Hematopoietic multipotent progenitor cell treated with erythropoietin and hydrocortisone succinate and interleukin-3 and kit ligand, for 17 days (in vitro differentiated cells): ENCODE measurements at regions not wholly inside any gene's neighbourhood (a gene's known extent, or its start where the extent isn't known, plus 50 kb on each side); places are given as distances from the start of the nearest gene placed in this dataset.

ENCODE experiments used
- DNase-seq: peaks from one replicate; pipeline ENCODE4 v3.0.0-alpha.2; 2015; ENCODE audit warnings: low spot score

- no peak for DNase-seq
Observed at GRCh38 chr10:83165265-83165664, 974.0 kb upstream of the GHITM start.

- DNase-seq = no peak
Observed at GRCh38 chr10:83166344-83166743, 973.0 kb upstream of the GHITM start.

GRCh38 chr10:83167081-83167480, 972.2 kb upstream of the GHITM start:
- DNase-seq = no peak

GRCh38 chr10:83176901-83177300, 962.4 kb upstream of the GHITM start:
- DNase-seq = no peak

DNA sequence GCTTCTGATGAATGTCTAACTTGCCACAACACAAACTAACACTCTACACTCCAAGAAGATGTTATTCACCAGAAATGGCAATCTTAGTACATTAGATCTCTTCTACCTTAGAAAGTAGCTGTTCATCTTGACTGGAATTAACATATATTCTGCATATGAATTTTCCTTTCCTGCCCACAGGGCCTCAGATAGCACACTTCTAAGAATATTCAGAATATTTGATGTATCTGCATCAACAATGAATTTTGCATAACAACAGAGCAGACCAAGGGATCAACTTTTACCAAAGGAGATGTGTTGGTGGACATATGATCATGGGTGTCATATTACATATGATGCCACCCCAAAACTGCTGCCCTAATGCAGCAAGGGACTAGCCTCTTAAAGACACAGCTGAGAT, 960.8 kb upstream of the GHITM start:
- DNase-seq = no peak

- no peak for DNase-seq
Observed at GRCh38 chr10:83179371-83179770, 959.9 kb upstream of the GHITM start.

GRCh38 chr10:83182076-83182475, 957.2 kb upstream of the GHITM start:
- no peak for DNase-seq

DNA sequence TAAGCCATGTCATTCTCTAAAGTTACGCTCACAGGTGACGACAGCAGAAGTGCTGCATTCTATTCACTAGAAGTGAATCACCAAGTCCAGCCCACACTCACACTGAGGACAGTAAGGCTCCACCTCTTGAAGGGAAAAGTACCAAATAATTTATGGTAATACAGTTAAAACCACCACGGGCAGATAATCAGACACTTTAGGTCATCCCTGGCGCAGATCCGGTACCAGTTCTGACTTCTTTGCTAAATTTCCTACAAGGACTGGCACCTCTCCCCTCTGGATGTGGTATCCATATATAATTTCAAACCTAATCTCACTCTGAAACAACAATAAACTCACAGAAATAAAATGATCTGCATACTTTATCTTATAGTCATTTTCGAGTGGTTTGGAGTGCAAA, 954.7 kb upstream of the GHITM start:
- DNase-seq = no peak

DNA sequence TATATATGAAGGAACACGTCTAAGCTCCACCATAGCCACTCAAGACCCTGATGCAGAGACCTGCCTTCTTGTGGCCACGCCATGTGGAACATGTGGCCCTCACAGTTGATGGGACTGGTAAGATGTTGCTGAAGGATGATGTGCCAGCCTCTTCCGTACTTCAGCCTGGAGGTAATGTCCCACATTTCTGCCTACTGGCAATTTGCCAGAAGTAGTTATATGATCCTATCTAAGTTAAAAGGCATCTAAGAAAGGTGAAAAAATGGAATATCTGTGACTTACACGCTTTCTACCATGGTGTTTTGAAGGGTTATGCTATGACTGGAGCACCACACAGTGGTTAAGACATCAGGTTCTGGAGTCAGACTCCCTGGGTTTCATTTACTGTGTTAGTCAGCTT, 948.7 kb upstream of the GHITM start:
- no peak for DNase-seq

DNA sequence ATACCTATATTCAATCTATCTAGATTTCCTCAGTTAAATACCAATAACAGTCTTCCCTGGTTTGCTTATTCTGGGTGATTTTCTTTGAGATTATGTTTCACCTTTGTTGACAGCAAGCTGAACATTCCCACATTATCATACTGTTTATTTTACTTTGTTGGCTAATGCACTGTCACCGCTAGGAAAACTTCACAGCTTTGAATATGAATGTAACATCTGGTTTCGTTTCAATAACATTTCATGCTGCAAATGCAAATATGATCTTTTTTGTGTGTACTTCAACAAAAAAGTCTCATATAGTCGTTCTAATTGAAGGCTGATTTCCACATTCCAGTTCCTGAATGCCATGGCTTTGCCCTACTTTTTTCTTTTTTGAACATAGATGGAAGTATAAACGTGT, 946.3 kb upstream of the GHITM start:
- no peak for DNase-seq

DNA sequence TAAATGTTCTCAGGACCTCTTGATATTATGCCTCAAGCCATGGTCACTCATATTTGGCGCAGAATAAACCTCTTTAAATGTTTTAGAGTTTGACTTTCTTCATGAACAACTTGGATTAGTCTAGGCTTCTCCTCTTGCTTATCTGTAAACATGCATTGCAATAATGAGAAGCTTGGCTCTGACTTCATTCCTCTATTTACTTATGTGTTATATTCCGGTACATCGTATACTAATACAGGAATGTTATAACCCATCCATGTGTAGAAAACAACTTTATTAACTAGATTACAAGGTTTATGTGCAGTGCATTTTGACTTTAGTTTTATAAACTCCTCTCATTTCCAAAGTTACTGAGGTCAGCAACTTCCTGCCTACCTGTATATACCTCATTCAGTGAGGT, 944.3 kb upstream of the GHITM start:
- no peak for DNase-seq

DNA sequence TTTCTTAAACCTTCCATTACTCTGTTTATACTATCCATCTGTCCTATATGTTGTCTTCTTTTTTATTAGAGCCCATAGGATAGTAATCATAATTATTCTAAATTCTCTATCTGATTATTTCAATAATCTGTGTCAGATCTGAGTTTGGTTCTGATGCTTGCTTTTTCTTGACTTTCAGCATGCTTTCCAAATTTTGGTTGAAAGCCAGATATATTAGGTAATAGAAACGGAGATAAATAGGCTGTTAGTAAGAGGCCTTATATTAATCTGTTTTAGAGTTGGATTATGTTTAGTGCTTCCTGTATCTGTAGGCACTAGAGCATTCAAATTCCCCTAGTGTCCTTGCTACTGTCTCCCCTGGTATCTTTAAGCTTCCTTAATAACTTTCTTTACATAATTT, 939.9 kb upstream of the GHITM start:
- DNase-seq = no peak

DNA sequence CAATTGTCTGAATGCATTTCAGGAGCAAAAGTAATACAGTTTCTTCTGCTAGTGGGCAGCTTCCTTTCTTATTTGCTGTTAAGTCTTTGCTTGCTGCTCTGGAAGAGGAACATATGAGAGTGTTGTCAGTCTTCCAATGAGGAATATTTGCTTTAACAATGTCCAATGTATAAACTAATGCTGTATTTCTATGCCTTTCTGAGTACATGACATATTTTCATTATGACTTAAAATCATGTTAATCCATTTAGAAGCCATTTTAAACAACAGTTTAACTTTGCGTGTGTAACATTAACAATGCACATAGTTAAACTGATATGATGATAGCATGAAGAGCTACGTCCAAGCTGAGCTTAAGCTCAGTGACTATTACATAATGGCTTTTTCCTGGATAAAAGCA, 933.4 kb upstream of the GHITM start:
- DNase-seq = no peak

GRCh38 chr10:83212632-83213334, 926.5 kb upstream of the GHITM start:
- DNase-seq = no peak

- DNase-seq = no peak
Observed at GRCh38 chr10:83214136-83214535, 925.2 kb upstream of the GHITM start.

DNA sequence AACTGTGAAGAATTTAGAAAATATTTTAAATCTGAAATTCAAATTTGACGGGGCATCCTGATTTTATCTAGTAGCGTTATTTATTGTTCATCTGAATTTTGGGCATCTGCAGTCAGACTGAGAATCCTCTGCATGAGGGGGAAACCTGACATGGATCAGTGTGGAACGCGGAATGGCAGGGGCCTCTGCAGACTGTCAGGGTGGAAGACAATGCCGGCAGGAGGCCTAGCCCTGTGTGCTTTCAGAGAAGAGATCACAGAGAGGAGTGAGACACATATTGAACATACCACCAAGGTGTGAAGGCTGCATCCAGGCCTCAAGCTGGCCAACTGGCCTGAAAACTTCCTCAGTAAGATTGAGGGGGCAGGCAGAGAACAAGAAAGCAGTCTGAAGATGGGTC, 921.1 kb upstream of the GHITM start:
- no peak for DNase-seq

- no peak for DNase-seq
Observed at GRCh38 chr10:83222300-83222699, 917.0 kb upstream of the GHITM start.

DNA sequence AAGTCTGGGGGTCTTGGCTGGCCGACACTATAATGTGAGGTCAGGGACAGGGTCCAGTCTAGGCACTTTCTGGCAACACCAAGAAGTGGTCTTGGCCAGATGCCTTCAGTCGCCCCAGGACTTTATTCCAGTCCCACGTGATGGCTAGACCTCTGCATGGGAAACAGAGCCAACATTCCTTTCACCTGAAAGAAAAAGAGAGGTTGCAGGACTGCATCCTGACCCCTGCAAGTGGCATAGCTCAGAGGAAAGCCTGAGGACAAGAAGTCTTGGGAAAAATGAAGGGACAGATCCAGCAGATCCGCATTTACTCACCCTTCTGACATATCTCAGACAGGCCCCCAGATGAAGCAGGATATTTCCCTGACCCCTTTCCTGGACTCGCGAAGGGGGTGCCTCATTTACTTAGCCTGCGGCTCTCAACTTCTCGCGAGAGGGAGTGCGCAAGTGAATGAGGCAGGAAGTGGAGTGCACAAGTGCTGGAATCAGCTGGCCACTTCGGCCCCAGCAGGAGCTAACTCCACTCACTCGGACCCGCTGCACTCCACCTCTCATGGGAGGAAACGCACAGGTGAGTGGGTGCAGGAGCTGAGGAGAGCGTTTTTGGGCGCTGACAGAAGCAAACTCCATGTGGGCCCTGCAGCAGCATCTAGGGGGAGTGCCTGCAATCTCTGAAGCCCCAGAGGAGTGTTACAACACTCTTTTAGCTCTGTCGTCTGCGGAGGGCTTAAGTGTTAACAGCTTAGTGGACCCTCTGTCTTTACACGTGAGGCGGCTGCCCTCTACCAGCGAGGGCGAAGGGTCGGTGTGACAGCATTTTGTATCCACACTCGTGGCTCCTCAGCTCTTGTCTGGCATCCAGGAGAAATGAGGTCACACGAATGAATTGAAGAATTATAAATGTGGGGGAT, 916.2 kb upstream of the GHITM start:
- DNase-seq = no peak

DNA sequence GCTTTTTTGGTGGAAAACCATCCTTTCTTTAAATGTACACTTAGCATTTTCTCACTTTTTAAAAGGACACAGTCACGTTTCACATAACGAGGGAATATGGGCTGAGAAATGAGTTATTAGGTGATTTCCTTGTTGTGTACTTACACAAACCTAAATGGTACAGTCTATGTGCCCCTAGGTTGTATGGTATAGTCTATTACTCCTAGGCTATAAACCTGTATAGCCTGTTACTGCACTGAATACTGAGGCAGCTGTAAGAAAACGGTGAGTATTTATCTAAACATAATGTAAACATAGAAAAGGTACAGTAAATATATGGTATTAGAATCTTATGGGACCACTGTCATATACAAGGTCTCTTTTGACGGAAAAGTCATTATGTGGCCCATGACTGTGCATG, 913.5 kb upstream of the GHITM start:
- DNase-seq = no peak

- no peak for DNase-seq
Observed at GRCh38 chr10:83229991-83230390, 909.3 kb upstream of the GHITM start.

DNA sequence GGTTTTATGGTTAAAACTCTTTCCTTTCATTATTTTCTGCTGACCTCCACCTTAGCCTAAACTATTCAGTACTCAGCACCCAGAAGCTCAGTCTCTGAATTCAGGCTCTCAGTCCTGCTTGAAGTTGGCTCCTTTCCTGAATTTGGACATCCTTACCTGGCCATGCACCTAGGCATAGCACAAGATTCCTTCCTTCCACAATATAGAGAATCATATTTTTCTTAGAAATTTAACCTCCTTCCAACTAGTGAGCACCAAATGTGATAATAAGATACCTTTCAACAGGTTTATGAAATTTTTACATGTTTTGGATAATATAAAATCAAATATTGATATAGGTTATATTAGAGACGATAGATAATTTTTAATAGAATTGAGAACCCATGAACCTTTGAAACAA, 905.6 kb upstream of the GHITM start:
- DNase-seq = no peak

DNA sequence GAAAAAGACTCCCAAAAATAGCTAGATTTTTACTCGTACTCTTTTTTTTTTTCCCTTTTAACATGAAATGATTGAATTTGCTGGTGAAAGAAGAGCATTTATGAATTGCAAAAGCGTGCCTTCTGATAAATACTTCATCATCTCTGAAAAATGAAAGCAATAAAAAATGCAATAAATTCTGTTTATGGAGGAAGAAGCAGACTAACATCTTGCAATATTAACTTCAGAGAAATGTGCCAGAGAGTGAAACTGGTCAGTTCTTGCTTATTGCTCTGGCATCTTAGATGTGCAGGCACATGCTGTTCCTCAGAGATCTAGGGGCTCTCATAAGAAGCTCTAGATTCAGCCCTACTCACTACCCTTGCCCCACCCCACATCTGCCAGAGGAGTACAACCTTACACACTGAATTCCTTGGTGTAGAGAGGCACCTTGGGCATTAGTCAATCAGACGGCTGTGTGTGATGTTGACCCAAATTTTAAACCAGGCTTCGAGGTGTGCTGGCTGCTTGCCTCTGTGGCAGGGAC, 891.1 kb upstream of the GHITM start:
- no peak for DNase-seq

DNA sequence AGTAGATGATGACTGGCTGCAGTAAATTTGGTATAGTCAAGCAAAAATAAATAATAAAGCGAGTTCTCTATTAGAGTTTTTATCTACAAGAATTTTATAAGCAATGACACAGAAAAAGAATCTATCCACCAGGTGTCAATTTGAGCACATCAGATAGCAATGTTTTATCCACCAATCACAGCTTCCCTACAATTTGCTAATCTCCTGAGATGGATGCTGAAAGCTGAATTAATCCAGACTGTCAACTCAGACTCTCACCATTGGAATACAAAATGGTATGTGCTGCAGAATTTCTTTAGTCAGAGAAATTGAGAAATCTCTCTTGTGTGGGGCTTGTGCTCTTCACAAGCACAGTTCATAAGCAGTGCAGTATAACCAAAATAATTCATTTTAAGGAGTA, 888.9 kb upstream of the GHITM start:
- no peak for DNase-seq
